HG02798 (cell line): ENCODE measurements at regions not wholly inside any gene's neighbourhood (a gene's known extent, or its start where the extent isn't known, plus 50 kb on each side); places are given as distances from the start of the nearest gene placed in this dataset.

ENCODE experiments used
- ATAC-seq: cut with Tn5 transposase; IDR thresholded peaks from one replicate; pipeline ENCODE4 v1.9.1; 2021; ENCODE audit warnings: mild to moderate bottlenecking; ENCODE audit not compliant: unreplicated experiment, poor library complexity

GRCh38 chr2:215530191-215530968, 94.5 kb upstream of the FN1 start:
- ATAC-seq, result no peak

- no peak for ATAC-seq
Observed at GRCh38 chr2:215529271-215529670, 93.4 kb upstream of the FN1 start.

GRCh38 chr2:215528555-215528954, 92.7 kb upstream of the FN1 start:
- no peak for ATAC-seq

GRCh38 chr2:215527736-215528135, 91.9 kb upstream of the FN1 start:
- no peak for ATAC-seq

GRCh38 chr2:215526341-215526740, 90.5 kb upstream of the FN1 start:
- no peak for ATAC-seq

- no peak for ATAC-seq
Observed at GRCh38 chr2:215522237-215522636, 86.4 kb upstream of the FN1 start.

GRCh38 chr2:215521031-215521430, 85.2 kb upstream of the FN1 start:
- no peak for ATAC-seq

GRCh38 chr2:215517391-215517790, 81.5 kb upstream of the FN1 start:
- ATAC-seq, result no peak

- no peak for ATAC-seq
Observed at GRCh38 chr2:215514516-215514915, 78.6 kb upstream of the FN1 start.

- ATAC-seq, result no peak
Observed at GRCh38 chr2:215511454-215512346, 75.8 kb upstream of the FN1 start.

GRCh38 chr2:215507836-215508235, 72.0 kb upstream of the FN1 start:
- ATAC-seq, result no peak

- ATAC-seq, result no peak
Observed at GRCh38 chr2:215507136-215507535, 71.3 kb upstream of the FN1 start.

GRCh38 chr2:215506604-215506990, 70.7 kb upstream of the FN1 start:
- no peak for ATAC-seq

- ATAC-seq, result no peak
Observed at GRCh38 chr2:215505044-215505786, 69.3 kb upstream of the FN1 start.

- ATAC-seq, result no peak
Observed at GRCh38 chr2:215504547-215504946, 68.7 kb upstream of the FN1 start.

- no peak for ATAC-seq
Observed at GRCh38 chr2:215503381-215503780, 67.5 kb upstream of the FN1 start.

- ATAC-seq, result no peak
Observed at GRCh38 chr2:215500466-215500865, 64.6 kb upstream of the FN1 start.

GRCh38 chr2:215499331-215499730, 63.5 kb upstream of the FN1 start:
- ATAC-seq, result no peak

GRCh38 chr2:215498431-215498830, 62.6 kb upstream of the FN1 start:
- ATAC-seq, result no peak

- no peak for ATAC-seq
Observed at GRCh38 chr2:215493376-215493775, 57.5 kb upstream of the FN1 start.

GRCh38 chr2:215489288-215489848, 53.5 kb upstream of the FN1 start:
- ATAC-seq, result no peak
